ENCODE measurements at regions not wholly inside any gene's neighbourhood (a gene's known extent, or its start where the extent isn't known, plus 50 kb on each side); places are given as distances from the start of the nearest gene placed in this dataset.

- no peak for TF ChIP-seq CTCF (IDR thresholded peaks at IDR 0.05)
- TF ChIP-seq POLR2AphosphoS5 (IDR thresholded peaks at IDR 0.05): no peak
These were observed 146.9 kb upstream of the BEND6 start for GRCh38 chr6:56807989-56808337.
